ENCODE measurements at regions not wholly inside any gene's neighbourhood (a gene's known extent, or its start where the extent isn't known, plus 50 kb on each side); places are given as distances from the start of the nearest gene placed in this dataset.

DNA sequence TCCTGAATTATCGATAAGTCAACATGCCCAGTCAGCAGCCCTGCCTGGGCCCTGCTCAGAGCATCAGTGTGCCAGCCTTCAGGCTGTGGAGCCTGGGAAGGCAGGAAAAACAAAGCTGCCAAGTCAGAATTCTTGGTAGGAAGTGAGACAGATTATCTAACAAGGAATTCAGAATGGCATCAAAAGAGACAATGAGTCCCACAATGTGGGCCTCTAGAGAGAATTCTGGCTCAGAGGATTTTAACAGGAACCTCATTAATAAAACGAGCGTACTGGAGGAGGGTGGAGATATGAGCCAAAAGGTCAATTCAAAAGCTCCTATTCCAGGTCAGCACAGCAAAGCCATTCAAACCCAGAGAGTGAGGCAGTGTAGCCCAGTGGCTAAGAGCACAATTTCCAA lies 327.6 kb upstream of the MMADHC start:
- no peak overlapping the region for H3K27ac ChIP-seq (ENCODE audit: extremely low read depth, low read depth, low read length)
- no peaks in the 10 kb centered on the region for H4K20me1 ChIP-seq (replicated peaks; ENCODE audit: control insufficient read depth, insufficient read depth, low read length)
- ATAC-seq (no peak), DNase-seq (ENCODE audit: extremely low read depth in 1 of 4, low spot score in 3 of 4) (no peak), FAIRE-seq (no peak)
- CTCF ChIA-PET (ENCODE audit: low intra/inter-chr PET ratio): no interaction called here
- intact Hi-C loops (cut with micrococcal nuclease): no loop called here
- POLR2A ChIA-PET: no interaction called here
- no peaks in the 10 kb centered on the region for H3K4me1 ChIP-seq (replicated peaks in 1 of 2; ENCODE audit: control insufficient read depth in 2 of 2, insufficient read depth in 2 of 2, low read length in 2 of 2)
- H3K4me2 ChIP-seq (ENCODE audit: insufficient read depth, low read length): no peak overlapping the region
- H3K27me3 ChIP-seq (ENCODE audit: control insufficient read depth in 2 of 2, insufficient read depth in 2 of 2, low read length in 2 of 2): no peaks in the 10 kb centered on the region
- H3K79me2 ChIP-seq (ENCODE audit: control insufficient read depth, insufficient read depth, low read length): no peaks in the 10 kb centered on the region
- no peaks in the 10 kb centered on the region for H3K9me1 ChIP-seq (ENCODE audit: control insufficient read depth, insufficient read depth, low read length)
- no peak overlapping the region for H3K4me3 ChIP-seq
- no peak overlapping the region for H2AFZ ChIP-seq (ENCODE audit: low read depth, low read length)
- H3K9me3 ChIP-seq (replicated peaks; ENCODE audit: control insufficient read depth, insufficient read depth, low read depth, low read length): no peaks in the 10 kb centered on the region
- no peaks in the 10 kb centered on the region for H3K36me3 ChIP-seq (ENCODE audit: control insufficient read depth, insufficient read depth, low read length)
- no TSS peak for BruUV-seq (replicated peaks)
- WGBS (ENCODE audit: insufficient coverage, low coverage, missing lambda C conversion rate): 0% methylated on average over 3 of the region's 3 CpGs
- in situ Hi-C loops (cut with MboI): no loop called here
- no peak overlapping the region for H3K9ac ChIP-seq (ENCODE audit: insufficient read depth in 1 of 2, low read depth in 2 of 2, low read length in 2 of 2)
- TF ChIP-seq, protein P1, sequence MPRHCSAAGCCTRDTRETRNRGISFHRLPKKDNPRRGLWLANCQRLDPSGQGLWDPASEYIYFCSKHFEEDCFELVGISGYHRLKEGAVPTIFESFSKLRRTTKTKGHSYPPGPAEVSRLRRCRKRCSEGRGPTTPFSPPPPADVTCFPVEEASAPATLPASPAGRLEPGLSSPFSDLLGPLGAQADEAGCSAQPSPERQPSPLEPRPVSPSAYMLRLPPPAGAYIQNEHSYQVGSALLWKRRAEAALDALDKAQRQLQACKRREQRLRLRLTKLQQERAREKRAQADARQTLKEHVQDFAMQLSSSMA (CRISPR knock-in tag; IDR thresholded peaks at IDR 0.05): no peak
- TF ChIP-seq CC2D1A (IDR thresholded peaks at IDR 0.05): no peak
- TF ChIP-seq ILK (tag; IDR thresholded peaks at IDR 0.05; ENCODE audit: borderline replicate concordance, low read depth): no peak
- no peak for TF ChIP-seq SMAD2 (IDR thresholded peaks at IDR 0.05; ENCODE audit: low read depth, low read length)
- TF ChIP-seq, protein P2, sequence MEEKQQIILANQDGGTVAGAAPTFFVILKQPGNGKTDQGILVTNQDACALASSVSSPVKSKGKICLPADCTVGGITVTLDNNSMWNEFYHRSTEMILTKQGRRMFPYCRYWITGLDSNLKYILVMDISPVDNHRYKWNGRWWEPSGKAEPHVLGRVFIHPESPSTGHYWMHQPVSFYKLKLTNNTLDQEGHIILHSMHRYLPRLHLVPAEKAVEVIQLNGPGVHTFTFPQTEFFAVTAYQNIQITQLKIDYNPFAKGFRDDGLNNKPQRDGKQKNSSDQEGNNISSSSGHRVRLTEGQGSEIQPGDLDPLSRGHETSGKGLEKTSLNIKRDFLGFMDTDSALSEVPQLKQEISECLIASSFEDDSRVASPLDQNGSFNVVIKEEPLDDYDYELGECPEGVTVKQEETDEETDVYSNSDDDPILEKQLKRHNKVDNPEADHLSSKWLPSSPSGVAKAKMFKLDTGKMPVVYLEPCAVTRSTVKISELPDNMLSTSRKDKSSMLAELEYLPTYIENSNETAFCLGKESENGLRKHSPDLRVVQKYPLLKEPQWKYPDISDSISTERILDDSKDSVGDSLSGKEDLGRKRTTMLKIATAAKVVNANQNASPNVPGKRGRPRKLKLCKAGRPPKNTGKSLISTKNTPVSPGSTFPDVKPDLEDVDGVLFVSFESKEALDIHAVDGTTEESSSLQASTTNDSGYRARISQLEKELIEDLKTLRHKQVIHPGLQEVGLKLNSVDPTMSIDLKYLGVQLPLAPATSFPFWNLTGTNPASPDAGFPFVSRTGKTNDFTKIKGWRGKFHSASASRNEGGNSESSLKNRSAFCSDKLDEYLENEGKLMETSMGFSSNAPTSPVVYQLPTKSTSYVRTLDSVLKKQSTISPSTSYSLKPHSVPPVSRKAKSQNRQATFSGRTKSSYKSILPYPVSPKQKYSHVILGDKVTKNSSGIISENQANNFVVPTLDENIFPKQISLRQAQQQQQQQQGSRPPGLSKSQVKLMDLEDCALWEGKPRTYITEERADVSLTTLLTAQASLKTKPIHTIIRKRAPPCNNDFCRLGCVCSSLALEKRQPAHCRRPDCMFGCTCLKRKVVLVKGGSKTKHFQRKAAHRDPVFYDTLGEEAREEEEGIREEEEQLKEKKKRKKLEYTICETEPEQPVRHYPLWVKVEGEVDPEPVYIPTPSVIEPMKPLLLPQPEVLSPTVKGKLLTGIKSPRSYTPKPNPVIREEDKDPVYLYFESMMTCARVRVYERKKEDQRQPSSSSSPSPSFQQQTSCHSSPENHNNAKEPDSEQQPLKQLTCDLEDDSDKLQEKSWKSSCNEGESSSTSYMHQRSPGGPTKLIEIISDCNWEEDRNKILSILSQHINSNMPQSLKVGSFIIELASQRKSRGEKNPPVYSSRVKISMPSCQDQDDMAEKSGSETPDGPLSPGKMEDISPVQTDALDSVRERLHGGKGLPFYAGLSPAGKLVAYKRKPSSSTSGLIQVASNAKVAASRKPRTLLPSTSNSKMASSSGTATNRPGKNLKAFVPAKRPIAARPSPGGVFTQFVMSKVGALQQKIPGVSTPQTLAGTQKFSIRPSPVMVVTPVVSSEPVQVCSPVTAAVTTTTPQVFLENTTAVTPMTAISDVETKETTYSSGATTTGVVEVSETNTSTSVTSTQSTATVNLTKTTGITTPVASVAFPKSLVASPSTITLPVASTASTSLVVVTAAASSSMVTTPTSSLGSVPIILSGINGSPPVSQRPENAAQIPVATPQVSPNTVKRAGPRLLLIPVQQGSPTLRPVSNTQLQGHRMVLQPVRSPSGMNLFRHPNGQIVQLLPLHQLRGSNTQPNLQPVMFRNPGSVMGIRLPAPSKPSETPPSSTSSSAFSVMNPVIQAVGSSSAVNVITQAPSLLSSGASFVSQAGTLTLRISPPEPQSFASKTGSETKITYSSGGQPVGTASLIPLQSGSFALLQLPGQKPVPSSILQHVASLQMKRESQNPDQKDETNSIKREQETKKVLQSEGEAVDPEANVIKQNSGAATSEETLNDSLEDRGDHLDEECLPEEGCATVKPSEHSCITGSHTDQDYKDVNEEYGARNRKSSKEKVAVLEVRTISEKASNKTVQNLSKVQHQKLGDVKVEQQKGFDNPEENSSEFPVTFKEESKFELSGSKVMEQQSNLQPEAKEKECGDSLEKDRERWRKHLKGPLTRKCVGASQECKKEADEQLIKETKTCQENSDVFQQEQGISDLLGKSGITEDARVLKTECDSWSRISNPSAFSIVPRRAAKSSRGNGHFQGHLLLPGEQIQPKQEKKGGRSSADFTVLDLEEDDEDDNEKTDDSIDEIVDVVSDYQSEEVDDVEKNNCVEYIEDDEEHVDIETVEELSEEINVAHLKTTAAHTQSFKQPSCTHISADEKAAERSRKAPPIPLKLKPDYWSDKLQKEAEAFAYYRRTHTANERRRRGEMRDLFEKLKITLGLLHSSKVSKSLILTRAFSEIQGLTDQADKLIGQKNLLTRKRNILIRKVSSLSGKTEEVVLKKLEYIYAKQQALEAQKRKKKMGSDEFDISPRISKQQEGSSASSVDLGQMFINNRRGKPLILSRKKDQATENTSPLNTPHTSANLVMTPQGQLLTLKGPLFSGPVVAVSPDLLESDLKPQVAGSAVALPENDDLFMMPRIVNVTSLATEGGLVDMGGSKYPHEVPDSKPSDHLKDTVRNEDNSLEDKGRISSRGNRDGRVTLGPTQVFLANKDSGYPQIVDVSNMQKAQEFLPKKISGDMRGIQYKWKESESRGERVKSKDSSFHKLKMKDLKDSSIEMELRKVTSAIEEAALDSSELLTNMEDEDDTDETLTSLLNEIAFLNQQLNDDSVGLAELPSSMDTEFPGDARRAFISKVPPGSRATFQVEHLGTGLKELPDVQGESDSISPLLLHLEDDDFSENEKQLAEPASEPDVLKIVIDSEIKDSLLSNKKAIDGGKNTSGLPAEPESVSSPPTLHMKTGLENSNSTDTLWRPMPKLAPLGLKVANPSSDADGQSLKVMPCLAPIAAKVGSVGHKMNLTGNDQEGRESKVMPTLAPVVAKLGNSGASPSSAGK (IDR thresholded peaks at IDR 0.05): no peak
- no peak for TF ChIP-seq RBM25 (IDR thresholded peaks at IDR 0.05; ENCODE audit: low read depth, low read length, severe bottlenecking)
- TF ChIP-seq TOE1 (IDR thresholded peaks at IDR 0.05; ENCODE audit: borderline replicate concordance): no peak
- no peak for TF ChIP-seq TOE1 (CRISPR knock-in tag; IDR thresholded peaks at IDR 0.05; ENCODE audit: borderline replicate concordance, low read depth)
- TF ChIP-seq BMI1 (IDR thresholded peaks at IDR 0.05; ENCODE audit: low read length): no peak
- TF ChIP-seq ILF3 (IDR thresholded peaks at IDR 0.05; ENCODE audit: borderline replicate concordance): no peak
- TF ChIP-seq TBP (optimal IDR thresholded peaks at IDR 0.05; ENCODE audit: low read depth, low read length): no peak
- TF ChIP-seq ZNF77 (CRISPR knock-in tag; IDR thresholded peaks at IDR 0.05): no peak
- TF ChIP-seq TAF15 (IDR thresholded peaks at IDR 0.05; ENCODE audit: low read depth, low read length): no peak

Measured in K562 (cell line).